Naive thymus-derived CD4-positive, alpha-beta T cell (primary cell): ENCODE measurements at regions not wholly inside any gene's neighbourhood (a gene's known extent, or its start where the extent isn't known, plus 50 kb on each side); places are given as distances from the start of the nearest gene placed in this dataset.

Experiments
- ATAC-seq: fragments of 150-1000 bp; cut with Tn5 transposase; 2 replicates; pipeline ENCODE4 v1.10.0; 2021; ENCODE audit warnings: mild to moderate bottlenecking, moderate library complexity
- CTCF ChIA-PET: fragments of 350-600 bp; sonication (Branson Sonifier 250); formaldehyde crosslinking; loops from one replicate; lab custom pipeline; 2021; ENCODE audit warnings: antibody characterized with exemption; lab: Charles Lee
- POLR2A ChIA-PET: fragments of 350-600 bp; sonication (Branson Sonifier 250); formaldehyde crosslinking; loops from one replicate; lab custom pipeline; 2021; ENCODE audit warnings: antibody characterized with exemption, inconsistent platforms; lab: Charles Lee
- DNase-seq, 9 donors: peaks; one replicate each; pipeline versions ENCODE4 v3.0.0 to v3.0.0-alpha.2; 2020 to 2022; ENCODE audit warnings: mixed read lengths in 1 of 9
- H3K27ac ChIP-seq: one replicate; pipeline ENCODE4 v1.7.0; 2013; ENCODE audit warnings: mild to moderate bottlenecking, low read depth, low read length, moderate library complexity
- H3K27me3 ChIP-seq, 2 donors: one replicate each; pipeline ENCODE4 v1.7.0; 2013; ENCODE audit warnings: low read length in 2 of 2, mild to moderate bottlenecking in 2 of 2, moderate library complexity in 2 of 2; ENCODE audit not compliant: control insufficient read depth in 2 of 2, insufficient read depth in 2 of 2
- H3K36me3 ChIP-seq, 3 experiments: 1 replicate in 2 of 3; 2 replicates in 1 of 3; pipeline ENCODE4 v1.7.0; 2013; ENCODE audit warnings: low read length in 3 of 3, mild to moderate bottlenecking in 3 of 3, moderate library complexity in 1 of 3; ENCODE audit not compliant: insufficient read depth in 3 of 3, control insufficient read depth in 2 of 3
- H3K4me1 ChIP-seq, 2 donors: one replicate each; pipeline ENCODE4 v1.7.0; 2013; ENCODE audit warnings: low read length in 2 of 2, mild to moderate bottlenecking in 2 of 2, moderate library complexity in 1 of 2; ENCODE audit not compliant: control insufficient read depth in 2 of 2, insufficient read depth in 2 of 2
- H3K4me3 ChIP-seq: 2 replicates; pipeline ENCODE4 v1.7.0; 2013; ENCODE audit warnings: mild to moderate bottlenecking, low read length
- H3K9me3 ChIP-seq, 3 experiments: 1 replicate in 2 of 3; 2 replicates in 1 of 3; pipeline ENCODE4 v1.7.0; 2013; ENCODE audit warnings: low read length in 3 of 3; ENCODE audit not compliant: control insufficient read depth in 2 of 3
- H3K27ac Mint-ChIP-seq, 9 donors: one replicate each; pipeline ENCODE4 v1.8.0; 2020 to 2022; ENCODE audit warnings: mixed read lengths in 9 of 9, mild to moderate bottlenecking in 8 of 9, moderate library complexity in 5 of 9, inconsistent platforms in 2 of 9
- H3K27me3 Mint-ChIP-seq, 5 donors: one replicate each; pipeline ENCODE4 v1.8.0; 2021 to 2022; ENCODE audit warnings: mixed read lengths in 5 of 5, mild to moderate bottlenecking in 1 of 5
- H3K36me3 Mint-ChIP-seq, 5 donors: one replicate each; pipeline ENCODE4 v1.8.0; 2020 to 2022; ENCODE audit warnings: mixed read lengths in 5 of 5, mild to moderate bottlenecking in 3 of 5, inconsistent platforms in 1 of 5
- H3K4me1 Mint-ChIP-seq, 7 donors: one replicate each; pipeline ENCODE4 v1.8.0; 2020 to 2022; ENCODE audit warnings: mixed read lengths in 7 of 7, mild to moderate bottlenecking in 3 of 7, inconsistent platforms in 1 of 7
- H3K4me3 Mint-ChIP-seq, 10 donors: one replicate each; pipeline ENCODE4 v1.8.0; 2020 to 2022; ENCODE audit warnings: mild to moderate bottlenecking in 10 of 10, mixed read lengths in 10 of 10, moderate library complexity in 6 of 10, inconsistent platforms in 2 of 10
- H3K9me3 Mint-ChIP-seq, 11 donors: one replicate each; pipeline ENCODE4 v1.8.0; 2020 to 2022; ENCODE audit warnings: mixed read lengths in 11 of 11, mild to moderate bottlenecking in 4 of 11, inconsistent platforms in 1 of 11, moderate library complexity in 1 of 11
- intact Hi-C, 2 donors: fragments of 100-400 bp; cut with micrococcal nuclease; formaldehyde crosslinking; loops; one replicate each; pipeline ENCODE4 v1.15.1; 2023

DNA sequence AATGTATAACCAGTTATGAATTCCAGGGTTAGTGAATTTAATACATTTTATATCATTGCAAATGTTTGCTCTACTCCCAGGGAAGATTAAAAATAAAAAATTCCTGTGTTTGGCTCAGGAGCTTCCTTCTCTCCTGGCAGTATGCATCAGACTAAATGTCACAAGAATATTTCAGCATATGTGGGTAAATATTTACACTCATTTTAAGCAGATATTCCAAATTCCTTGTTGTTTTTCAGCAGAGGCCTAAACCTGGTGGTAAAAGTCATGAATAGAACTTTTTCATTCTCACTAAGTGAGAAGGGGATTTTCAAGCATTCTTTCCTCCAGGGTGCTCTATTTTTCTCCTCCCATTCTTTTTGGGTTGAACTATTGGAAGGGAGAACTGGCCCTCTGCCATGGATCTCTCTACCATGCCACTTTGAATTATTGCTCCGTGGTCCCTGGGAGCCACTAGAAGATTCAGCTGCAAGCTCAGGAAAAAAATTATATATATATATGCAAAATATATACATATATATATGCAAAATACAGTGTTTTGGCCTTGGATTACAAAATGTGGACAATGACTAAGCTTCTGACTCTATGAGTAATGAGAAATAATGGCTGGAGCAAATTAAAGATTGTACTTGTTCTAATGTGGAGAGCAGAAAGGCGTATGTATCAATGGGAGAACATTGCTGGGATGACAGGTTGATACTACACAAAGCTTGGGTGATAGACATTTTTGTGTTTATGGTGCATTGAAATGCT lies 180.6 kb upstream of the PAPPA start:
- ATAC-seq (no peak), DNase-seq (no peak)
- Mint-ChIP-seq H3K4me3 (no peak overlapping the region), H3K27ac (no peak overlapping the region), H3K27me3 (peaks cover 0 to 3% (median 0%) of the 10 kb centered on the region in 5 donors), H3K9me3 (peaks cover 1 to 20% (median 4%) of the 10 kb centered on the region in 11 donors), H3K36me3 (no peaks in the 10 kb centered on the region), H3K4me1 (no peaks in the 10 kb centered on the region)
- no peak overlapping the region for H3K4me3 ChIP-seq
- H3K27me3 ChIP-seq, result no peaks in the 10 kb centered on the region
- no peak overlapping the region for H3K27ac ChIP-seq
- H3K4me1 ChIP-seq, result no peaks in the 10 kb centered on the region
- intact Hi-C loops, result no loop called here
- H3K36me3 ChIP-seq, result no peaks in the 10 kb centered on the region
- POLR2A ChIA-PET, result interaction anchor here (0.7 kb wide), 1 partner anchor 21 kb away, joined by 3 read pairs; no protein-coding TSS in a partner anchor
- no peaks in the 10 kb centered on the region for H3K9me3 ChIP-seq
- CTCF ChIA-PET, result no interaction called here

GRCh38 chr9:115976781-115977180 lies 176.8 kb upstream of the PAPPA start:
- Histone ChIP-seq H3K27me3 (no peaks in the 10 kb centered on the region), H3K36me3 (no peaks in the 10 kb centered on the region), H3K4me1 (no peaks in the 10 kb centered on the region), H3K9me3 (no peaks in the 10 kb centered on the region), H3K27ac (no peak overlapping the region), H3K4me3 (no peak overlapping the region)
- H3K4me1 Mint-ChIP-seq, result no peaks in the 10 kb centered on the region
- CTCF ChIA-PET, result no interaction called here
- no peak overlapping the region for H3K4me3 Mint-ChIP-seq
- H3K27me3 Mint-ChIP-seq, result no peaks in the 10 kb centered on the region
- no peak for DNase-seq
- intact Hi-C loops, result no loop called here
- H3K36me3 Mint-ChIP-seq, result no peaks in the 10 kb centered on the region
- no peak overlapping the region for H3K27ac Mint-ChIP-seq
- H3K9me3 Mint-ChIP-seq, result peaks cover 0 to 18% (median 3%) of the 10 kb centered on the region in 11 donors
- POLR2A ChIA-PET, result no interaction called here
- ATAC-seq, result no peak

DNA sequence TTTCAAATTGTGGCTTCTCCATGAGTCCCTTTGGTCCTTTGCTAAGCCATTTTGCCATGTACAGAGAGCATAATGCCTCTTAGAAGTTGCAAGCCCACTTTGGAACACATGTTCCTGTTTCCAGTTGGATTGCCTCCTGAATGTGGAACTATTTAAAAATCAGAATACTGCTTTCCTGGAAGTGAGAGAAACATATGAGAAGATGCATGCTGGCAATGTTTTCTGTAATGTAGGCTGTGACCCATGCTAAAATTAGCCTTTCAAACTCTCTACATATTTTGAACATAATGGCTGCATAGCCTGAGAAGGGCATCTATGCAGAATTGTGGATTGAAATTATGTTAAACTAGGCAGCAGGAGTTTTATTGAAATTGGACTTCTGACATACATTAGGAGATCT lies 175.5 kb upstream of the PAPPA start:
- ATAC-seq (no peak), DNase-seq (no peak)
- intact Hi-C loops, result no loop called here
- Histone ChIP-seq H3K27me3 (no peaks in the 10 kb centered on the region), H3K9me3 (no peaks in the 10 kb centered on the region), H3K36me3 (no peaks in the 10 kb centered on the region), H3K27ac (no peak overlapping the region), H3K4me3 (no peak overlapping the region), H3K4me1 (no peaks in the 10 kb centered on the region)
- Mint-ChIP-seq H3K4me1 (no peaks in the 10 kb centered on the region), H3K27me3 (no peaks in the 10 kb centered on the region), H3K27ac (no peak overlapping the region), H3K36me3 (no peaks in the 10 kb centered on the region), H3K9me3 (peaks cover 0 to 18% (median 3%) of the 10 kb centered on the region in 11 donors), H3K4me3 (no peak overlapping the region)
- CTCF ChIA-PET, result no interaction called here
- POLR2A ChIA-PET, result no interaction called here

- Mint-ChIP-seq H3K36me3 (no peaks in the 10 kb centered on the region), H3K27me3 (no peaks in the 10 kb centered on the region), H3K27ac (no peak overlapping the region), H3K9me3 (peaks cover 0 to 15% (median 1%) of the 10 kb centered on the region in 11 donors), H3K4me1 (no peaks in the 10 kb centered on the region), H3K4me3 (no peak overlapping the region)
- no peak for DNase-seq
- ChIA-PET CTCF (no interaction called here), POLR2A (no interaction called here)
- Histone ChIP-seq H3K36me3 (no peaks in the 10 kb centered on the region), H3K27ac (no peak overlapping the region), H3K4me1 (no peaks in the 10 kb centered on the region), H3K4me3 (no peak overlapping the region), H3K9me3 (no peaks in the 10 kb centered on the region), H3K27me3 (no peaks in the 10 kb centered on the region)
- intact Hi-C loops, result no loop called here
- no peak for ATAC-seq
Observed at GRCh38 chr9:115978659-115979096, 174.9 kb upstream of the PAPPA start.

GRCh38 chr9:115980054-115980453 lies 173.5 kb upstream of the PAPPA start:
- POLR2A ChIA-PET, result no interaction called here
- no peaks in the 10 kb centered on the region for H3K36me3 Mint-ChIP-seq
- DNase-seq, result no peak
- H3K4me1 Mint-ChIP-seq, result no peaks in the 10 kb centered on the region
- H3K27me3 Mint-ChIP-seq, result no peaks in the 10 kb centered on the region
- Histone ChIP-seq H3K4me3 (no peak overlapping the region), H3K4me1 (no peaks in the 10 kb centered on the region), H3K27me3 (no peaks in the 10 kb centered on the region), H3K27ac (no peak overlapping the region), H3K36me3 (no peaks in the 10 kb centered on the region), H3K9me3 (no peaks in the 10 kb centered on the region)
- H3K27ac Mint-ChIP-seq, result no peak overlapping the region
- CTCF ChIA-PET, result no interaction called here
- H3K9me3 Mint-ChIP-seq, result peaks cover 0 to 11% (median 4%) of the 10 kb centered on the region in 11 donors
- no peak overlapping the region for H3K4me3 Mint-ChIP-seq
- ATAC-seq, result no peak
- intact Hi-C loops, result no loop called here

- H3K4me3 ChIP-seq, result no peak overlapping the region
- H3K4me3 Mint-ChIP-seq, result no peak overlapping the region
- no peaks in the 10 kb centered on the region for H3K27me3 Mint-ChIP-seq
- H3K27ac ChIP-seq, result no peak overlapping the region
- POLR2A ChIA-PET, result no interaction called here
- CTCF ChIA-PET, result no interaction called here
- H3K9me3 ChIP-seq, result no peaks in the 10 kb centered on the region
- intact Hi-C loops, result no loop called here
- peaks cover 0 to 11% (median 4%) of the 10 kb centered on the region in 11 donors for H3K9me3 Mint-ChIP-seq
- H3K36me3 ChIP-seq, result no peaks in the 10 kb centered on the region
- DNase-seq (no peak), ATAC-seq (no peak)
- no peaks in the 10 kb centered on the region for H3K4me1 ChIP-seq
- H3K4me1 Mint-ChIP-seq, result no peaks in the 10 kb centered on the region
- no peak overlapping the region for H3K27ac Mint-ChIP-seq
- no peaks in the 10 kb centered on the region for H3K36me3 Mint-ChIP-seq
- no peaks in the 10 kb centered on the region for H3K27me3 ChIP-seq
Observed at GRCh38 chr9:115980502-115980901, 173.1 kb upstream of the PAPPA start.

- no peak for ATAC-seq
- CTCF ChIA-PET, result no interaction called here
- no peak overlapping the region for H3K4me3 Mint-ChIP-seq
- no peak for DNase-seq
- peaks cover 0 to 11% (median 4%) of the 10 kb centered on the region in 11 donors for H3K9me3 Mint-ChIP-seq
- POLR2A ChIA-PET, result no interaction called here
- H3K36me3 Mint-ChIP-seq, result no peaks in the 10 kb centered on the region
- H3K27me3 Mint-ChIP-seq, result no peaks in the 10 kb centered on the region
- Histone ChIP-seq H3K27ac (no peak overlapping the region), H3K4me3 (no peak overlapping the region), H3K36me3 (no peaks in the 10 kb centered on the region), H3K27me3 (no peaks in the 10 kb centered on the region), H3K9me3 (no peaks in the 10 kb centered on the region), H3K4me1 (no peaks in the 10 kb centered on the region)
- intact Hi-C loops, result no loop called here
- H3K4me1 Mint-ChIP-seq, result no peaks in the 10 kb centered on the region
- H3K27ac Mint-ChIP-seq, result no peak overlapping the region
Observed at GRCh38 chr9:115980976-115981375, 172.6 kb upstream of the PAPPA start.
